ENCODE measurements at regions not wholly inside any gene's neighbourhood (a gene's known extent, or its start where the extent isn't known, plus 50 kb on each side); places are given as distances from the start of the nearest gene placed in this dataset.

- no peak overlapping the region for H3K4me3 ChIP-seq (ENCODE audit: control insufficient read depth, low read depth, low read length)
- TF ChIP-seq CTCF (conservative IDR thresholded peaks at IDR 0.05; ENCODE audit: control insufficient read depth, insufficient read depth, low read depth, low read length): no peak
- DNase-seq (ENCODE audit: low read depth): no peak
These were observed 1082.9 kb upstream of the CDH18 start for GRCh38 chr5:21070858-21071257.

GRCh38 chr5:21067724-21068123, 1079.7 kb upstream of the CDH18 start:
- no peak for DNase-seq (ENCODE audit: low read depth)
- TF ChIP-seq CTCF (conservative IDR thresholded peaks at IDR 0.05; ENCODE audit: control insufficient read depth, insufficient read depth, low read depth, low read length): no peak
- no peak overlapping the region for H3K4me3 ChIP-seq (ENCODE audit: control insufficient read depth, low read depth, low read length)

GRCh38 chr5:21063146-21063545, 1075.1 kb upstream of the CDH18 start:
- no peak for DNase-seq (ENCODE audit: low read depth)
- no peak overlapping the region for H3K4me3 ChIP-seq (ENCODE audit: control insufficient read depth, low read depth, low read length)
- TF ChIP-seq CTCF (conservative IDR thresholded peaks at IDR 0.05; ENCODE audit: control insufficient read depth, insufficient read depth, low read depth, low read length): no peak

GRCh38 chr5:21058289-21058688, 1070.3 kb upstream of the CDH18 start:
- no peak for TF ChIP-seq CTCF (conservative IDR thresholded peaks at IDR 0.05; ENCODE audit: control insufficient read depth, insufficient read depth, low read depth, low read length)
- no peak overlapping the region for H3K4me3 ChIP-seq (ENCODE audit: control insufficient read depth, low read depth, low read length)
- no peak for DNase-seq (ENCODE audit: low read depth)

- H3K4me3 ChIP-seq (ENCODE audit: control insufficient read depth, low read depth, low read length): no peak overlapping the region
- no peak for DNase-seq (ENCODE audit: low read depth)
- no peak for TF ChIP-seq CTCF (conservative IDR thresholded peaks at IDR 0.05; ENCODE audit: control insufficient read depth, insufficient read depth, low read depth, low read length)
These were observed 1063.9 kb upstream of the CDH18 start for GRCh38 chr5:21051945-21052344.

GRCh38 chr5:21049901-21050300, 1061.9 kb upstream of the CDH18 start:
- no peak for DNase-seq (ENCODE audit: low read depth)
- H3K4me3 ChIP-seq (ENCODE audit: control insufficient read depth, low read depth, low read length): no peak overlapping the region
- TF ChIP-seq CTCF (conservative IDR thresholded peaks at IDR 0.05; ENCODE audit: control insufficient read depth, insufficient read depth, low read depth, low read length): no peak

GRCh38 chr5:21030981-21031380, 1043.0 kb upstream of the CDH18 start:
- no peak for TF ChIP-seq CTCF (conservative IDR thresholded peaks at IDR 0.05; ENCODE audit: control insufficient read depth, insufficient read depth, low read depth, low read length)
- H3K4me3 ChIP-seq (ENCODE audit: control insufficient read depth, low read depth, low read length): no peak overlapping the region
- no peak for DNase-seq (ENCODE audit: low read depth)
